ENCODE measurements at regions not wholly inside any gene's neighbourhood (a gene's known extent, or its start where the extent isn't known, plus 50 kb on each side); places are given as distances from the start of the nearest gene placed in this dataset.

DNA sequence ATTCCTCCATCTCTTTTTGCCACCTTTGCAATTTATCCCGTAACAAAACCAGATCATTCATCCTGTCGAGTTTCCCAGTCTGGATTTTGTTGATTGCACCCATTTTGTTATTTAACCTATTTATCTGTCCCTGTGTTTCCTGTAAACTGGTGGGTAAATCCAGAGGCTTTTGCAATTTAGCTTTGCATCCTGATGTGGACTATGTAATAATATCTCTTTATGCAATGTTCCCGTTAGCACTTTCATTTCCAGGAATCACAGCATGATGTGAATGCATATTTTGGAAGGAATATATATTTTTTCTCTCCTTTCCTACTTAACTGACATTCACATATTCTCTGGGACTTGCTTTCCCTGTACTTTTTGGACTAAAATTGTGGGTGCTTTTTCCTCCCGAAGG lies 240.3 kb upstream of the GAS1 start:
- Histone ChIP-seq H3K14ac (ENCODE audit: low read length) (no peak overlapping the region), H3K27me3 (ENCODE audit: insufficient read depth, low read length) (no peaks in the 10 kb centered on the region), H3K79me1 (ENCODE audit: low read length) (no peaks in the 10 kb centered on the region), H3K18ac (ENCODE audit: low read length) (no peak overlapping the region), H3K79me2 (ENCODE audit: control insufficient read depth, insufficient read depth, low read length, poor library complexity) (no peaks in the 10 kb centered on the region), H2AK5ac (ENCODE audit: low read length) (no peak overlapping the region), H4K91ac (ENCODE audit: low read depth, low read length) (no peak overlapping the region), H3K4me3 (ENCODE audit: low read depth, low read length) (no peak overlapping the region), H2BK12ac (ENCODE audit: low read length) (no peak overlapping the region), H3K27ac (ENCODE audit: low read depth, low read length) (no peak overlapping the region), H3K23ac (ENCODE audit: low read length) (no peak overlapping the region), H4K12ac (ENCODE audit: low read depth, low read length) (no peak overlapping the region), H3K4me2 (ENCODE audit: low read length) (no peak overlapping the region), H3K9me3 (ENCODE audit: insufficient read depth, low read depth, low read length) (no peaks in the 10 kb centered on the region), H2BK120ac (ENCODE audit: insufficient read depth, low read length, poor library complexity) (no peak overlapping the region), H3K4me1 (ENCODE audit: control insufficient read depth in 1 of 2, insufficient read depth in 2 of 2, low read length in 2 of 2) (no peaks in the 10 kb centered on the region), H2AFZ (ENCODE audit: insufficient read depth, low read length, poor library complexity) (no peak overlapping the region), H3K36me3 (ENCODE audit: control insufficient read depth in 1 of 2, insufficient read depth in 2 of 2, low read length in 2 of 2) (no peaks in the 10 kb centered on the region), H4K8ac (ENCODE audit: low read depth, low read length) (no peak overlapping the region), H3K4ac (ENCODE audit: low read depth, low read length) (no peak overlapping the region), H2BK5ac (ENCODE audit: low read depth, low read length, poor library complexity) (no peak overlapping the region), H3K9ac (ENCODE audit: low read length) (no peak overlapping the region)
- DNase-seq = no peak
- WGBS (ENCODE audit: extremely low coverage, insufficient coverage, insufficient read length) = no CpG with 5 or more reads among the region's 4 CpGs

DNA sequence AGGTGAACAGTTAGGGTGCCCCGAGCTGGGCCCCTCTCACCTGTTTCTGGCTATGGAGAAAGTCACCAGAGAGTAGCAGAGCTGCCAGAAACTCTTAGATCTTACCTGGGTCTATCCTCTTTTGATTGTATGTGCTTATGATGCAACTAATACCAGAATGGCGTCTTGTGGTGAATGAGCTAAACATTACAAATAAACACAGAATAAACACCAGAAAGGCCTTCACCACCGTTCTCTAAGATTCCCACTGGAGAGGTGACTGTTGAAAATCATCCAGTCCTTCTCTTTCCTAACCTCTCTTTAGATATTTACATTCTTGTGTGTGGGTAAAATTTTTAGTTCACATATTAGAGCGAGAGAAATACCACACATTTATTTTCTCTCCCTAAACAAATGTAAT lies 241.7 kb upstream of the GAS1 start:
- Histone ChIP-seq H2AK5ac (ENCODE audit: low read length) (no peak overlapping the region), H3K27ac (ENCODE audit: low read depth, low read length) (no peak overlapping the region), H2BK12ac (ENCODE audit: low read length) (no peak overlapping the region), H3K4me3 (ENCODE audit: low read depth, low read length) (no peak overlapping the region), H3K18ac (ENCODE audit: low read length) (no peak overlapping the region), H3K4me2 (ENCODE audit: low read length) (no peak overlapping the region), H3K4me1 (ENCODE audit: control insufficient read depth in 1 of 2, insufficient read depth in 2 of 2, low read length in 2 of 2) (no peaks in the 10 kb centered on the region), H3K9ac (ENCODE audit: low read length) (no peak overlapping the region), H2BK120ac (ENCODE audit: insufficient read depth, low read length, poor library complexity) (no peak overlapping the region), H3K27me3 (ENCODE audit: insufficient read depth, low read length) (no peaks in the 10 kb centered on the region), H3K79me1 (ENCODE audit: low read length) (no peaks in the 10 kb centered on the region), H4K8ac (ENCODE audit: low read depth, low read length) (no peak overlapping the region), H3K79me2 (ENCODE audit: control insufficient read depth, insufficient read depth, low read length, poor library complexity) (no peaks in the 10 kb centered on the region), H3K14ac (ENCODE audit: low read length) (no peak overlapping the region), H3K23ac (ENCODE audit: low read length) (no peak overlapping the region), H4K12ac (ENCODE audit: low read depth, low read length) (no peak overlapping the region), H4K91ac (ENCODE audit: low read depth, low read length) (no peak overlapping the region), H3K9me3 (ENCODE audit: insufficient read depth, low read depth, low read length) (no peaks in the 10 kb centered on the region), H2BK5ac (ENCODE audit: low read depth, low read length, poor library complexity) (no peak overlapping the region), H3K36me3 (ENCODE audit: control insufficient read depth in 1 of 2, insufficient read depth in 2 of 2, low read length in 2 of 2) (no peaks in the 10 kb centered on the region), H3K4ac (ENCODE audit: low read depth, low read length) (no peak overlapping the region), H2AFZ (ENCODE audit: insufficient read depth, low read length, poor library complexity) (no peak overlapping the region)
- WGBS (ENCODE audit: extremely low coverage, insufficient coverage, insufficient read length) = no CpG with 5 or more reads among the region's 4 CpGs
- no peak for DNase-seq

DNA sequence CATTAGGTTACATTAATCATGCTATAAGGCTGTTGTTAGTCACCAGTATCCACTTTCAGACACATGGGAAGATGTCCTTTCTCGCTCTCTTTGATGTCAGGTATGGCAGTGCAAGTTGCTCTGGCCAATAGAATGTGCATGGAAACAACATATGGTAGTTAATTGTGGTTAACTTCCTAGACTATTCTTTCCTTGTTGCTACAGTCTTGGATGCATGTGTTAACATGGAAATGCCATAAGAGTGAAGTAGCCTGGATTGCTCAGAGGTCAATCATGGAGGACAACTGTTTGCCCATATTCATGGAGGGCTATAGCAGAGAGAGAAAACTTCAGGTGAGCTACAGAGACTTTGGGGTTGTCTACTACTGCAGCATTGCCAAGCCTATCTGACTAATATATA lies 245.8 kb upstream of the GAS1 start:
- no CpG with 5 or more reads among the region's 1 CpG for WGBS (ENCODE audit: extremely low coverage, insufficient coverage, insufficient read length)

DNA sequence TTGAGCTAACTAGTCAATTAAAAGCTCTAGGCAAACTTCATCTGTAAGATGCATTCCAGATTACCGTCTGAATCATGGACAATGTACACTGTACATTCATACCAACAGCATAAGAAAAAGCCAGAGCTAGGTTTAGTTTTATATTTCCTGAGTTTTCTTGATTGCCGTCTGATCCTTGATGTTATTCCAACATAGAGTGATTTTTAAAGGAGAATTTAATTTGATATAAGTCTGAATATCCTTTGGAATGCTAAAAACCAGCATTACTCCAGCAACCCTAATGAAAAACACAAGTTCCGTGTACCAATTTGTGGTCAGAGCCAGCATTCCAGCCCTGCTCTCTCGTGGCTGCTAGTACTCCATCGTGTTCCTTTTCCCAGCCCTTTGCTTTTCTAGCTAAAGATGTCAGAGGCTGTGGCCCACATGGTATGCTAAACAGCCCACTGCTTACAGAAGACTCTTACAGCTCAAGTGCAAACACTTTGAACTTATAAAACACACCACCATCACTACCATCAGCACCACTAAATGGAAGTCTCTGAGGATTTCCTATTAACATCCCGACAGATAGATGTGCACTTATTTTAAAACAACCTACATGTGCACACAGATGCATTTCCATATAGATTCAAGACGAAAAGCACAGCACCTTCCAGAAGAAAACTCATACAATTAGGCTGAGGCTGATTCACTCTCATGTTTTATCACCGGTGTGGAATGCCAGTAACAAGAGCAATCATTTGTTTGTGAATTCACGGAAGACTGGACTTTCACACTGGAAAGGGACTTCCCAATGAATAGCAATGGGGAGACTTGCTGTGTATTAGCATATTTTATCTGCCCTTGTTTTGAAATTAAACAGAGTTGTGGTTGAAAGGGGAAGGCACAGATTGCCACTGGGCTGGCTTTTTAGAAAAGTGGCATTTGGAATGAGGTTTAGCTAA lies 246.9 kb upstream of the GAS1 start:
- no peak overlapping the region for H4K8ac ChIP-seq (ENCODE audit: low read depth, low read length)
- H3K36me3 ChIP-seq (ENCODE audit: control insufficient read depth in 1 of 2, insufficient read depth in 2 of 2, low read length in 2 of 2) = no peaks in the 10 kb centered on the region
- peak overlapping the region; percentile 14 for H3K27ac ChIP-seq (ENCODE audit: low read depth, low read length)
- H3K9me3 ChIP-seq (ENCODE audit: insufficient read depth, low read depth, low read length) = no peaks in the 10 kb centered on the region
- no peak overlapping the region for H4K12ac ChIP-seq (ENCODE audit: low read depth, low read length)
- peaks cover 0 to 2% of the 10 kb centered on the region in 2 experiments for H3K4me1 ChIP-seq (ENCODE audit: control insufficient read depth in 1 of 2, insufficient read depth in 2 of 2, low read length in 2 of 2)
- no peak overlapping the region for H3K23ac ChIP-seq (ENCODE audit: low read length)
- H4K91ac ChIP-seq (ENCODE audit: low read depth, low read length) = no peak overlapping the region
- no peak overlapping the region for H3K4me3 ChIP-seq (ENCODE audit: low read depth, low read length)
- H3K4ac ChIP-seq (ENCODE audit: low read depth, low read length) = no peak overlapping the region
- peak; percentile 69 to 72 for DNase-seq
- H3K18ac ChIP-seq (ENCODE audit: low read length) = no peak overlapping the region
- no peak overlapping the region for H2BK12ac ChIP-seq (ENCODE audit: low read length)
- no peaks in the 10 kb centered on the region for H3K79me2 ChIP-seq (ENCODE audit: control insufficient read depth, insufficient read depth, low read length, poor library complexity)
- no peak overlapping the region for H2AK5ac ChIP-seq (ENCODE audit: low read length)
- no peak overlapping the region for H2BK120ac ChIP-seq (ENCODE audit: insufficient read depth, low read length, poor library complexity)
- no peak overlapping the region for H2AFZ ChIP-seq (ENCODE audit: insufficient read depth, low read length, poor library complexity)
- H3K79me1 ChIP-seq (ENCODE audit: low read length) = no peaks in the 10 kb centered on the region
- H2BK5ac ChIP-seq (ENCODE audit: low read depth, low read length, poor library complexity) = no peak overlapping the region
- WGBS (ENCODE audit: extremely low coverage, insufficient coverage, insufficient read length) = no CpG with 5 or more reads among the region's 9 CpGs
- no peak overlapping the region for H3K4me2 ChIP-seq (ENCODE audit: low read length)
- H3K27me3 ChIP-seq (ENCODE audit: insufficient read depth, low read length) = no peaks in the 10 kb centered on the region
- no peak overlapping the region for H3K14ac ChIP-seq (ENCODE audit: low read length)
- H3K9ac ChIP-seq (ENCODE audit: low read length) = no peak overlapping the region

More for the DNA sequence above, 245.8 kb upstream of the GAS1 start:
- no peak overlapping the region for H2BK120ac ChIP-seq (ENCODE audit: insufficient read depth, low read length, poor library complexity)
- H3K4me1 ChIP-seq (ENCODE audit: control insufficient read depth in 1 of 2, insufficient read depth in 2 of 2, low read length in 2 of 2) = peaks cover 0 to 2% of the 10 kb centered on the region in 2 experiments
- H2BK5ac ChIP-seq (ENCODE audit: low read depth, low read length, poor library complexity) = no peak overlapping the region
- H4K8ac ChIP-seq (ENCODE audit: low read depth, low read length) = no peak overlapping the region
- H3K4me3 ChIP-seq (ENCODE audit: low read depth, low read length) = no peak overlapping the region
- H3K23ac ChIP-seq (ENCODE audit: low read length) = no peak overlapping the region
- no peak overlapping the region for H3K27ac ChIP-seq (ENCODE audit: low read depth, low read length)
- DNase-seq = no peak
- no peak overlapping the region for H3K4me2 ChIP-seq (ENCODE audit: low read length)
- H3K4ac ChIP-seq (ENCODE audit: low read depth, low read length) = no peak overlapping the region
- H4K91ac ChIP-seq (ENCODE audit: low read depth, low read length) = no peak overlapping the region
- no peak overlapping the region for H3K18ac ChIP-seq (ENCODE audit: low read length)
- no peak overlapping the region for H2BK12ac ChIP-seq (ENCODE audit: low read length)
- H3K14ac ChIP-seq (ENCODE audit: low read length) = no peak overlapping the region
- H3K9ac ChIP-seq (ENCODE audit: low read length) = no peak overlapping the region
- H3K9me3 ChIP-seq (ENCODE audit: insufficient read depth, low read depth, low read length) = no peaks in the 10 kb centered on the region
- no peak overlapping the region for H2AFZ ChIP-seq (ENCODE audit: insufficient read depth, low read length, poor library complexity)
- no peaks in the 10 kb centered on the region for H3K36me3 ChIP-seq (ENCODE audit: control insufficient read depth in 1 of 2, insufficient read depth in 2 of 2, low read length in 2 of 2)
- H3K27me3 ChIP-seq (ENCODE audit: insufficient read depth, low read length) = no peaks in the 10 kb centered on the region
- no peak overlapping the region for H4K12ac ChIP-seq (ENCODE audit: low read depth, low read length)
- H2AK5ac ChIP-seq (ENCODE audit: low read length) = no peak overlapping the region
- H3K79me2 ChIP-seq (ENCODE audit: control insufficient read depth, insufficient read depth, low read length, poor library complexity) = no peaks in the 10 kb centered on the region
- H3K79me1 ChIP-seq (ENCODE audit: low read length) = no peaks in the 10 kb centered on the region
